Bronchial epithelial cell (primary cell): ENCODE measurements at regions not wholly inside any gene's neighbourhood (a gene's known extent, or its start where the extent isn't known, plus 50 kb on each side); places are given as distances from the start of the nearest gene placed in this dataset.

Experiments
- DNase-seq: peaks from one replicate; pipeline ENCODE4 v3.0.0-alpha.2; 2010; ENCODE audit warnings: low read depth
- FAIRE-seq: peaks from 2 replicates; lab custom pipeline; 2011; peaks lifted over from hg19 to GRCh38; lab: Jason Lieb, UNC
- H3K27me3 ChIP-seq: 2 replicates; pipeline ENCODE4 v1.5.1; 2011; ENCODE audit warnings: low read length; ENCODE audit not compliant: control insufficient read depth, insufficient read depth
- H3K36me3 ChIP-seq: 2 replicates; pipeline ENCODE4 v1.5.1; 2011; ENCODE audit warnings: low read length; ENCODE audit not compliant: control insufficient read depth, insufficient read depth
- H3K4me3 ChIP-seq: 2 replicates; pipeline ENCODE4 v1.5.1; 2011; ENCODE audit warnings: mild to moderate bottlenecking, low read depth, low read length, control low read depth
- TF ChIP-seq, protein P1 (sequence below): IDR thresholded peaks from 2 replicates; pipeline ENCODE4 v1.5.1; 2011; ENCODE audit warnings: mild to moderate bottlenecking, moderate library complexity, low read length, control low read depth, inconsistent platforms; ENCODE audit not compliant: insufficient read depth, severe bottlenecking

DNA sequence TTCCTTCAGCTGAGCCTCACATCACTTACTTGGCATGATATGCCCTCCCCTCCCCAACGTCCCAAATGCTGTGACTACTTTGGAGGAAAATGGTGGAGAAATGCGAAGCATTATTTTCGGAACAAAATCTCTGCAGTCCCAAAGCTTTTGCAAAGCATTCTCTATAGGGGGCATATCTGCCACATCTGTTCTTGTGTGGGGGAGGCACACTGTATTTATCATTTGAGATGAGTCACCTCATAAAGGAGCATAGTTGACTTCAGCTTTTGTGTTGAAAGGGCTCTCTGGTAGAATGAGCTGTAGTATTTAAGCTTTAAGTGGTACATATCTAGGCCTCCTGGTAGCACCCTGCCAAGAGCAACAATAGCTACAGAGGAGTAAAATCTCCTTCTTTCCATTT is 447.5 kb downstream of the ADAMTS20 start:
- H3K27me3 ChIP-seq: no peaks in the 10 kb centered on the region
- H3K36me3 ChIP-seq: no peaks in the 10 kb centered on the region
- H3K4me3 ChIP-seq: no peak overlapping the region
- DNase-seq: no peak
- no peak for FAIRE-seq
- TF ChIP-seq, protein P1, sequence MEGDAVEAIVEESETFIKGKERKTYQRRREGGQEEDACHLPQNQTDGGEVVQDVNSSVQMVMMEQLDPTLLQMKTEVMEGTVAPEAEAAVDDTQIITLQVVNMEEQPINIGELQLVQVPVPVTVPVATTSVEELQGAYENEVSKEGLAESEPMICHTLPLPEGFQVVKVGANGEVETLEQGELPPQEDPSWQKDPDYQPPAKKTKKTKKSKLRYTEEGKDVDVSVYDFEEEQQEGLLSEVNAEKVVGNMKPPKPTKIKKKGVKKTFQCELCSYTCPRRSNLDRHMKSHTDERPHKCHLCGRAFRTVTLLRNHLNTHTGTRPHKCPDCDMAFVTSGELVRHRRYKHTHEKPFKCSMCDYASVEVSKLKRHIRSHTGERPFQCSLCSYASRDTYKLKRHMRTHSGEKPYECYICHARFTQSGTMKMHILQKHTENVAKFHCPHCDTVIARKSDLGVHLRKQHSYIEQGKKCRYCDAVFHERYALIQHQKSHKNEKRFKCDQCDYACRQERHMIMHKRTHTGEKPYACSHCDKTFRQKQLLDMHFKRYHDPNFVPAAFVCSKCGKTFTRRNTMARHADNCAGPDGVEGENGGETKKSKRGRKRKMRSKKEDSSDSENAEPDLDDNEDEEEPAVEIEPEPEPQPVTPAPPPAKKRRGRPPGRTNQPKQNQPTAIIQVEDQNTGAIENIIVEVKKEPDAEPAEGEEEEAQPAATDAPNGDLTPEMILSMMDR: no peak

DNA sequence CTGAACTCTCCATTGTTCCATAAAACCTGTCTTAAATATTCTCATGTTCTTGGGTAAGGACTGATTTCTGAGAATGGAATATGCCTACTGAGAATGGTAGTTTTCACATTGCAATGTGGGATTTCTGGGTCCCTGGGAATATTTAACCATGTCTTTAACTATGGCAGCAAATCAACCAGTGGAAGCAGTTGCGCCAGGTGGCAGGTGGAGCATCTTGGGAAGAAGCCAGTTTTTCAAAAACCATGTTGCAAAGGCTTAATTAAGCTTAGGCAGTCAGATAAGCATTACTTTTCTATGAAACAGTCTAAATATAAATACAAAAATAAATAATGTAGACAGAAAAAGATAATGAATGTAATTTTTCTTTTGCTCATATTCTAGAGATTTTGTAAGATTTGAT is 448.1 kb downstream of the ADAMTS20 start:
- Histone ChIP-seq H3K4me3 (no peak overlapping the region), H3K27me3 (no peaks in the 10 kb centered on the region), H3K36me3 (no peaks in the 10 kb centered on the region)
- DNase-seq (no peak), FAIRE-seq (no peak)
- TF ChIP-seq, protein P1: no peak

DNA sequence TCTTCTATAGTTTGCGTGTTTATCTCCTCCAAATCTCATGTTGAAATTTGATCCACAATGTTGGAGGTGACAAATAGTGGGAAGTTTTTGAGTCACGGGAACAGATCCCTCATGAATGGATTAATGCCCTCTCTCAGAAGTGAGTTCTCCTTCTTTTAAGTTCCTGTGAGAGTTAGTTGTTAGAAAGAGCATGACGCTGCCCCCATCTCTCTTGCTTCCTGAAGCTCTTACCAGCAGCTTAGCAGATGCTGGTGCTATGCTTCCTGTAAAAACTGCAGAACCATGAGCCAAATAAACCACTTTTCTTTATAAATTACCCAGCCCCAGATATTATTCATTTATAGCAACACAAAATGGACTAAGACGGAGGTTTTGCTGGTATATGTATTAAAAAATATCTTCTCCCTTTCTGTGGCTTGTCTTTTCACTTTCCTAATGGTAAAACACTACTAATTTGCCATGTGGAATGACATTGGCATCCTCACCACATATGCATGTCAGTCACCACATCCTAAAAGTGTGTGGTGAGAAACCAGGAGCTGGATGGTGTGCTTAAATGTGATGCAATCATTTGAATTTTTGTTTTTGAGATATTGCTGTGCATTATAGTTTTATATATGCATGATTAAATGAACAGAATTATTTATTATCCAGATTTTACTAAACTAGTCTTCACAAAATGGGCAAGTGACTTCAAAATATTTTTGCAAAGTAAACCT is 449.3 kb downstream of the ADAMTS20 start:
- TF ChIP-seq, protein P1: no peak
- no peak for FAIRE-seq
- DNase-seq: no peak

DNA sequence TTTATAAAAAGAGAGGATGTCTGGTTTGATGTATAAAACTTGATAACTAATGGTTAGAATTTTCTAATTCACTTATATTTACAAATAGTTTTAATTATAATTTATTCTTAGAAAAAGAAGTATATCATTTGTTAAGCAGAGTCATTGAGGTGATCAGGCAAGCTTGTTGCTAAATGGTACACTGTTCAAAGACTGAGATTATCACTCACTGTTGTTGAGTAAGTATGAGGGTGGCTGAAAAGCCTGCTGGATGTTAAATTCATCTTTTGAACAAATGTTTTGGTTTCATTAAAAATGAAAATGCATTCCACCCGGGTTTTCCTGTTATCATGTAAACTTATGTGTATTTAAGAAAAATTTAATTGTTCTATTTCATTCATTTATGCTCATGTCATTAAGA is 451.8 kb downstream of the ADAMTS20 start:
- Histone ChIP-seq H3K36me3 (no peaks in the 10 kb centered on the region), H3K4me3 (no peak overlapping the region), H3K27me3 (no peaks in the 10 kb centered on the region)
- FAIRE-seq: no peak
- DNase-seq: no peak
- TF ChIP-seq, protein P1: no peak

More for the DNA sequence above, 449.3 kb downstream of the ADAMTS20 start:
- Histone ChIP-seq H3K27me3 (no peaks in the 10 kb centered on the region), H3K4me3 (no peak overlapping the region), H3K36me3 (no peaks in the 10 kb centered on the region)

DNA sequence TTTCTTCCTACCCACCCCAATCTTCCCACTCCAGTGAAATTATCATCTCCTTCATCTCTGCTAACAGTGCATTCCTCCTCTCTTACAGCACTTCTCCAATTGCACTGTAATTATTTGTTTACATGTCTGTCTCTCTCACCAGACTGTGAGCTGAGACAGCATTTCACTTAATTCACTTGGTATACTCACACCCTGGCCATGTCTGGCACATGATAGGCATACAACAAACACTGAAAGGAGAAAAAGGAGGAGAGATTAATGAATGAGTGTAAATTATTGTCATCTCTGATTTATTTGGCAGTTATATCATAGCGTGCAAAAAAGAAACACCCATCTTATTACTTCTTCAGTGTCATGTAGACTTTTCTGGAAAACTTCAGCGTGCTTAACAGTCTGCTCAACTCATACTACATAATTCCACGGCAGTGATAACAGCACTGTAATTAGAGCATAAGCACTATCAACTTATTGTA is 452.3 kb downstream of the ADAMTS20 start:
- no peak for FAIRE-seq
- Histone ChIP-seq H3K36me3 (no peaks in the 10 kb centered on the region), H3K4me3 (no peak overlapping the region), H3K27me3 (no peaks in the 10 kb centered on the region)
- no peak for DNase-seq
- TF ChIP-seq, protein P1: no peak
